Endothelial cell (in vitro differentiated cells): ENCODE measurements at regions not wholly inside any gene's neighbourhood (a gene's known extent, or its start where the extent isn't known, plus 50 kb on each side); places are given as distances from the start of the nearest gene placed in this dataset.

Experiments
- DNase-seq: peaks from one replicate; pipeline ENCODE4 v3.0.0; 2021; ENCODE audit warnings: low spot score
- H3K27ac Mint-ChIP-seq: one replicate; pipeline ENCODE4 v1.8.0; 2021; ENCODE audit warnings: mixed read lengths, inconsistent platforms; ENCODE audit not compliant: unreplicated experiment
- H3K27me3 Mint-ChIP-seq: one replicate; pipeline ENCODE4 v1.8.0; 2021; ENCODE audit warnings: mild to moderate bottlenecking, moderate library complexity, mixed read lengths, inconsistent platforms; ENCODE audit not compliant: unreplicated experiment
- H3K36me3 Mint-ChIP-seq: one replicate; pipeline ENCODE4 v1.8.0; 2021; ENCODE audit warnings: mild to moderate bottlenecking, low read depth, mixed read lengths, inconsistent platforms; ENCODE audit not compliant: unreplicated experiment
- H3K4me1 Mint-ChIP-seq: one replicate; pipeline ENCODE4 v1.8.0; 2021; ENCODE audit warnings: mild to moderate bottlenecking, mixed read lengths, inconsistent platforms; ENCODE audit not compliant: unreplicated experiment
- H3K4me3 Mint-ChIP-seq: one replicate; pipeline ENCODE4 v1.8.0; 2021; ENCODE audit warnings: mild to moderate bottlenecking, mixed read lengths, inconsistent platforms; ENCODE audit not compliant: unreplicated experiment
- H3K9me3 Mint-ChIP-seq: one replicate; pipeline ENCODE4 v1.8.0; 2021; ENCODE audit warnings: mixed read lengths, inconsistent platforms; ENCODE audit not compliant: unreplicated experiment
- TF ChIP-seq, protein P1 (sequence below): fragments of 200-600 bp; sonication (generic); IDR thresholded peaks from one replicate; pipeline ENCODE4 v1.5.0; 2021; ENCODE audit warnings: antibody characterized with exemption; ENCODE audit not compliant: unreplicated experiment

DNA sequence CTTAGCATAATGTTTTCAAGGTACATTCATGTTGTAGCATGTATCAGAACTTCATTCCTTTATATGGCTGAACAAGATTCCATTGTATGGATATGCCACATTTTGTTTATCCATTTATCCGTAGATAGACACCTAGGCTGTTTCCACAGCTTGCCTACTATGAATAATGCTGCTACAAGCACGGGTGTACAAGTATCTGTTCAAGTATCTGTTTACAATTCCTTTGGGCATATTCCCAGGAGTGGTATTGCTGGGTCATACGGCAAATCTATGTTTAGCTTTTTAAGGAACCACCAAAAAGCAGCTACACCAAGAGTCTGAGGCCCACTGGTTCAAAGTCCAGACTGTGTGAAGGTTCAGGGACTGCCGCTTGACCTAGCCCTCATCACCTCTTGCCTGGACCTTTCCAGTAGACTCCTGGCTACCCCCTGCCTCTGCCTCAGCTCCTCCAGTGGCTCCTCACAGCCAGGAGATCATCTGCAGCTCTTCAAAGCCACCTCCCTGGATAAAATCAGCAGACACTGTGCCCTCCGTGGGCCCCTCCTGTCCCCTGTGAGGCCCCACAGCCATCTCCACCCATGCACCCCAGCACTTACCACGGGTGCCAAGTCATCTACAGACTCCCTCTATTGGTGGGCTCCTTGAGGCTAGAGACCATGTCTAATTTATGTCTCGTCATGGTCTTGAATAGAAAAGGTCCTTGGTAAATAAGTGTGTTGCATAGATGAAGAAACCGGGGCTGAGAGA, 160.3 kb downstream of the MN1 start:
- no peak for DNase-seq
- Mint-ChIP-seq H3K4me1 (no peaks in the 10 kb centered on the region), H3K27ac (no peak overlapping the region), H3K27me3 (peaks cover 3% of the 10 kb centered on the region), H3K36me3 (no peaks in the 10 kb centered on the region), H3K9me3 (no peaks in the 10 kb centered on the region), H3K4me3 (no peak overlapping the region)
- TF ChIP-seq, protein P1, sequence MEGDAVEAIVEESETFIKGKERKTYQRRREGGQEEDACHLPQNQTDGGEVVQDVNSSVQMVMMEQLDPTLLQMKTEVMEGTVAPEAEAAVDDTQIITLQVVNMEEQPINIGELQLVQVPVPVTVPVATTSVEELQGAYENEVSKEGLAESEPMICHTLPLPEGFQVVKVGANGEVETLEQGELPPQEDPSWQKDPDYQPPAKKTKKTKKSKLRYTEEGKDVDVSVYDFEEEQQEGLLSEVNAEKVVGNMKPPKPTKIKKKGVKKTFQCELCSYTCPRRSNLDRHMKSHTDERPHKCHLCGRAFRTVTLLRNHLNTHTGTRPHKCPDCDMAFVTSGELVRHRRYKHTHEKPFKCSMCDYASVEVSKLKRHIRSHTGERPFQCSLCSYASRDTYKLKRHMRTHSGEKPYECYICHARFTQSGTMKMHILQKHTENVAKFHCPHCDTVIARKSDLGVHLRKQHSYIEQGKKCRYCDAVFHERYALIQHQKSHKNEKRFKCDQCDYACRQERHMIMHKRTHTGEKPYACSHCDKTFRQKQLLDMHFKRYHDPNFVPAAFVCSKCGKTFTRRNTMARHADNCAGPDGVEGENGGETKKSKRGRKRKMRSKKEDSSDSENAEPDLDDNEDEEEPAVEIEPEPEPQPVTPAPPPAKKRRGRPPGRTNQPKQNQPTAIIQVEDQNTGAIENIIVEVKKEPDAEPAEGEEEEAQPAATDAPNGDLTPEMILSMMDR: no peak

DNA sequence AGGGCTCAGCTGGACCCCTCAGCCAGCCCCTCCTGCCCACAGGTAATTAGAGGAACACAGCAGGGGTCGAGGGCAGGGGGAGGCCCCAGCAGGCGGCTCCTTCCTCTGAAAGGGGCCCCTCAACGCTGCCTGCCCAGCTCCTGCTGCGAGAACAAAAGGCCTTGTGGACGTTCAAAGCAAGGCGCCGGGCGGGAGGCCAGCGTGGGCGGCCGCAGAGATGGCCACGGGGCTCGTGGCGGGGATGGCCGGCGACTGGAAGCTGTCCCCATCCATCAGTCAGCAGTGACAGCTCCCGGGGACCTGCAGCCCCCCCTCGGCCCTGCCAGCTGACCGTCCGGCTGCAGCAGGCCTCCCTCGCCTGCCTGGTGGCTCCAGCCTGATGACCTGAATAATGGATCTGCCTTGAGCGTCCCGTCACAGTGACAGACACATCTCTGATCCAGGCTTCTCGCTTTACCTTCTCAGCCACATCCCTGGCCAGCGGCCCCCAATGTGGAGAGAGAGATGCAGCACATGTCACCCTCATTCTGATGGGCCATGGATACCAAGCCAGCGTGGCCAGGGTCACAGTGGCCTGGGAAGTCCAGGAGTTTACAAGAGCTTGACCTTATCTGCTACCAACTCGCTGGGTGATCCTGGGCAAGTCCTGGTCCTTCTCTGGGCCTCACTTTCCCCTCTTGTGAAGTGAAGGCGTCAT, 159.3 kb downstream of the MN1 start:
- no peak overlapping the region for H3K4me3 Mint-ChIP-seq
- no peak overlapping the region for H3K27ac Mint-ChIP-seq
- H3K9me3 Mint-ChIP-seq: no peaks in the 10 kb centered on the region
- H3K4me1 Mint-ChIP-seq: no peaks in the 10 kb centered on the region
- H3K27me3 Mint-ChIP-seq: peaks cover 3% of the 10 kb centered on the region
- H3K36me3 Mint-ChIP-seq: no peaks in the 10 kb centered on the region
- DNase-seq: no peak
- TF ChIP-seq, protein P1: no peak

DNA sequence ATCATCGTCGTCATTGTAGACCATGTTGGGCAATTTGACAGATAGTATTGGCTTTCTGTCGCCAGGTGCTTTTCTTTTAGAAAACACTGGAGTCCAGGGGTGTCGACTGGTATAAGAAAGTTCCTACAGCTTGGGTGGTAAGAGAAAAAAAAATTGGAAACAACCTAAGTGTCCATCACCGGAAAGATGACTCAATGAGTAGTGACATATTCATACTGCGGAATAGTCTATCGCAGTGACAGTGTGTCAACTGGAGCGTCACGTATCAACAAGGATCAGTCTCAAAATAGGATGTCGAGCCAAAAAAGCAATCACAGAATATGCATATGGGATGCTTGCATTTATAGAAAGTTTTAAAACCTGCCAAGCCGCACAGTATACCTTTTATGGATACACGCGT, 157.6 kb downstream of the MN1 start:
- peaks cover 3% of the 10 kb centered on the region for H3K4me1 Mint-ChIP-seq
- H3K36me3 Mint-ChIP-seq: no peaks in the 10 kb centered on the region
- H3K9me3 Mint-ChIP-seq: no peaks in the 10 kb centered on the region
- no peak overlapping the region for H3K4me3 Mint-ChIP-seq
- TF ChIP-seq, protein P1: no peak
- H3K27ac Mint-ChIP-seq: no peak overlapping the region
- no peak for DNase-seq
- H3K27me3 Mint-ChIP-seq: peaks cover 6% of the 10 kb centered on the region

DNA sequence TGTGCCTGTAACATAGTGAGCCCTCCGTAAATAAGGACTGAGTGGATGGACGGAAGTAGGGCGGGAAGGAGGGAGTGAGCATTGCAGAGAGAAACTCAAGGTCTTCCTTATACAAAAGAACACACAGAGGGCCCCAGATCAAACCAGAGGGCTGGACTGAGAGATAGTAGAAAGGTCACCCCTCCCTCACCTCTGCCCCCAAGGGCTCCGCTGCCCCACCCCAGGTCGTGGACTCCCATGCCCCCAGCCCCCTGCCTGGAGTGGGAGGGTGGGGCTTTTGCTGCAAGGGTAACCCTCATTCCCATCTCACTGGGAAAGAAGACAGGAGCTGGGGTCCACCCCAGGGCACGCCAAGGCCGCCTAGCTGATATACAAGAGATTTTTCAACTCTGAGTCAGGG, 157.0 kb downstream of the MN1 start:
- H3K27me3 Mint-ChIP-seq: peaks cover 6% of the 10 kb centered on the region
- no peak overlapping the region for H3K27ac Mint-ChIP-seq
- no peaks in the 10 kb centered on the region for H3K36me3 Mint-ChIP-seq
- peaks cover 3% of the 10 kb centered on the region for H3K4me1 Mint-ChIP-seq
- no peak overlapping the region for H3K4me3 Mint-ChIP-seq
- no peaks in the 10 kb centered on the region for H3K9me3 Mint-ChIP-seq
- DNase-seq: no peak
- TF ChIP-seq, protein P1: no peak

DNA sequence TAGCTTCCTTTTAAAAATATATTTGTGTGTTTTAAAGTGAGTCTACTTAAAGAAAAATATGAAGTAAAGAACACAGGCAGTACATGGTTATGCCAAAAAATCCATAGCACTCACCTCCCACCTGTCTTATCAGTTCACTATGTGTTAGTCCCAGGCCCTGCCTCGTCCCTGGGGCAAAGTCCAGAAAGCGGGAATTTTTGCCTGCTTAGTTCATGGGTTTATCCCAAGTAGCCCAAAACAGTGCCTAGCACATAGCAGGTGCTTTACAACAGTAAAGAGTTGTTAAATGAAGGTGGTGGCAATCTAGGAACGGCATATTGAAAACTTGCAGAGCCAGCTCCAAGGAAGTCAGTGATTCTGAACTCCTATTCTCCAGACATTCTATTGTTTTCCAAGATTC, 154.0 kb downstream of the MN1 start:
- H3K36me3 Mint-ChIP-seq: no peaks in the 10 kb centered on the region
- TF ChIP-seq, protein P1: no peak
- no peak overlapping the region for H3K4me3 Mint-ChIP-seq
- no peak for DNase-seq
- H3K27ac Mint-ChIP-seq: no peak overlapping the region
- H3K27me3 Mint-ChIP-seq: peaks cover 6% of the 10 kb centered on the region
- no peaks in the 10 kb centered on the region for H3K9me3 Mint-ChIP-seq
- peaks cover 3% of the 10 kb centered on the region for H3K4me1 Mint-ChIP-seq
